Endothelial cell of umbilical vein (primary cell): ENCODE measurements at regions not wholly inside any gene's neighbourhood (a gene's known extent, or its start where the extent isn't known, plus 50 kb on each side); places are given as distances from the start of the nearest gene placed in this dataset.

Experiments used
- BruUV-seq: library from RNA; stranded (reverse); fragments of 400-500 nt; replicated peaks from 2 replicates; lab custom pipeline; 2021; lab: Mats Ljungman, UMichigan
- CTCF ChIA-PET: fragments of 300-600, 350-600 bp; sonication (Branson Sonifier 250); formaldehyde crosslinking; loops from one replicate; lab custom pipeline; 2021; ENCODE audit warnings: antibody characterized with exemption, inconsistent platforms; lab: Charles Lee
- POLR2A ChIA-PET: fragments of 300-600, 350-600 bp; sonication (Branson Sonifier 250); formaldehyde crosslinking; loops from one replicate; lab custom pipeline; 2021; ENCODE audit warnings: antibody characterized with exemption, inconsistent platforms; lab: Charles Lee
- DNase-seq: peaks from one replicate; pipeline ENCODE4 v3.0.0-alpha.2; 2011; ENCODE audit warnings: low read depth, low spot score
- FAIRE-seq: peaks from 2 replicates; lab custom pipeline; 2011; peaks lifted over from hg19 to GRCh38; lab: Jason Lieb, UNC
- H2AFZ ChIP-seq: 2 replicates; pipeline ENCODE4 v1.6.0; 2012; ENCODE audit warnings: low read depth, low read length, control low read depth, inconsistent platforms
- H3K27ac ChIP-seq: 2 replicates; pipeline ENCODE4 v1.5.1; 2011; ENCODE audit warnings: low read depth, mild to moderate bottlenecking, control low read depth, low read length, moderate library complexity; ENCODE audit not compliant: insufficient read depth
- H3K27me3 ChIP-seq, 2 experiments: 2 replicates each; pipeline versions ENCODE4 v1.6.0 to v1.6.1; 2011; ENCODE audit warnings: low read length in 2 of 2, mixed read lengths in 1 of 2; ENCODE audit not compliant: control insufficient read depth in 2 of 2, insufficient read depth in 2 of 2
- H3K36me3 ChIP-seq, 2 experiments: 2 replicates in 1 of 2; 3 replicates in 1 of 2; pipeline ENCODE4 v1.5.1; 2011; ENCODE audit warnings: low read length in 2 of 2, mild to moderate bottlenecking in 1 of 2, moderate library complexity in 1 of 2; ENCODE audit not compliant: control insufficient read depth in 2 of 2, insufficient read depth in 2 of 2; ENCODE audit errors: extremely low read depth in 1 of 2
- H3K4me1 ChIP-seq: 3 replicates; pipeline ENCODE4 v1.5.1; 2011; ENCODE audit warnings: mild to moderate bottlenecking, low read length; ENCODE audit not compliant: control insufficient read depth, insufficient read depth; ENCODE audit errors: extremely low read depth
- H3K4me2 ChIP-seq: 2 replicates; pipeline ENCODE4 v1.6.1; 2011; ENCODE audit warnings: low read length, control low read depth, mixed read lengths; ENCODE audit not compliant: insufficient read depth
- H3K4me3 ChIP-seq, 3 experiments: fragments of 200-600 bp in 1 of 3; sonication (generic), shearing (Covaris generic) in 1 of 3; replicated peaks in 1 of 3; 2 replicates each; pipeline ENCODE4 v1.5.1; 2011 to 2016; ENCODE audit warnings: control low read depth in 3 of 3, low read length in 3 of 3, mild to moderate bottlenecking in 2 of 3, inconsistent platforms in 1 of 3, low read depth in 1 of 3, moderate library complexity in 1 of 3; ENCODE audit not compliant: insufficient read depth in 1 of 3
- H3K79me2 ChIP-seq: 2 replicates; pipeline ENCODE4 v1.6.0; 2012; ENCODE audit warnings: low read length, inconsistent platforms; ENCODE audit not compliant: control insufficient read depth, insufficient read depth
- H3K9ac ChIP-seq: replicated peaks from 2 replicates; pipeline ENCODE3; 2011; ENCODE audit warnings: low read length, control low read depth; ENCODE audit not compliant: insufficient read depth; ENCODE audit errors: extremely low read depth
- H3K9me1 ChIP-seq: replicated peaks from 3 replicates; pipeline ENCODE4 v1.6.0; 2011; ENCODE audit warnings: mild to moderate bottlenecking, low read length; ENCODE audit not compliant: control insufficient read depth, insufficient read depth; ENCODE audit errors: extremely low read depth
- H3K9me3 ChIP-seq: replicated peaks from 2 replicates; pipeline ENCODE4 v1.5.1; 2012; ENCODE audit warnings: low read length, inconsistent platforms; ENCODE audit not compliant: control insufficient read depth, insufficient read depth
- H4K20me1 ChIP-seq: replicated peaks from 2 replicates; pipeline ENCODE3; 2011; ENCODE audit warnings: mild to moderate bottlenecking, low read length; ENCODE audit not compliant: control insufficient read depth, insufficient read depth; ENCODE audit errors: extremely low read depth
- EZH2 ChIP-seq: IDR thresholded peaks from 2 replicates; pipeline ENCODE4 v1.6.1; 2012; ENCODE audit warnings: borderline replicate concordance, low read depth, mild to moderate bottlenecking, moderate library complexity, low read length, inconsistent platforms; ENCODE audit not compliant: severe bottlenecking
- FOS ChIP-seq: IDR thresholded peaks from 2 replicates; pipeline ENCODE4 v1.6.1; 2011; ENCODE audit warnings: mild to moderate bottlenecking, low read length, moderate library complexity, borderline replicate concordance; ENCODE audit not compliant: insufficient read depth
- GATA2 ChIP-seq: IDR thresholded peaks from 2 replicates; pipeline ENCODE4 v1.7.0; 2011; ENCODE audit warnings: low read depth, mild to moderate bottlenecking, moderate library complexity, mixed read lengths, low read length; ENCODE audit not compliant: insufficient read length, insufficient read depth
- JUN ChIP-seq: IDR thresholded peaks from 2 replicates; pipeline ENCODE4 v1.6.1; 2011; ENCODE audit warnings: borderline replicate concordance, low read depth; ENCODE audit not compliant: insufficient read length, insufficient read depth
- MYC ChIP-seq: IDR thresholded peaks from one replicate; pipeline ENCODE4 v1.6.1; 2011; ENCODE audit warnings: mild to moderate bottlenecking, low read depth, low read length
- POLR2A ChIP-seq: IDR thresholded peaks from 2 replicates; pipeline ENCODE4 v1.6.1; 2012; ENCODE audit warnings: low read depth, mild to moderate bottlenecking, control low read depth, low read length
- POLR2AphosphoS5 ChIP-seq: IDR thresholded peaks from 2 replicates; pipeline ENCODE4 v1.6.1; 2012; ENCODE audit warnings: low read depth, mild to moderate bottlenecking, control low read depth, low read length, moderate library complexity; ENCODE audit not compliant: insufficient read depth
- dilution Hi-C: fragments of 300-500 bp; cut with MboI; formaldehyde crosslinking; loops from one replicate; pipeline ENCODE4 v1.15.0; 2019; ENCODE audit warnings: low sequenced_read_pairs; ENCODE audit not compliant: extremely low pct_ligation_motif_present
- intact Hi-C: fragments of 100-400 bp; cut with micrococcal nuclease; formaldehyde crosslinking; loops from one replicate; pipeline ENCODE4 v1.10.0; 2022
- TF ChIP-seq, protein P1 (sequence below): IDR thresholded peaks from 2 replicates; pipeline ENCODE4 v1.6.1; 2011; ENCODE audit not compliant: insufficient read depth, insufficient read length
- TF ChIP-seq, protein P2 (sequence below), 2 donors: IDR thresholded peaks; 1 replicate in 1 of 2; 2 replicates in 1 of 2; pipeline ENCODE4 v1.5.1; 2011; ENCODE audit warnings: low read length in 2 of 2, mild to moderate bottlenecking in 2 of 2, moderate library complexity in 2 of 2, control low read depth in 1 of 2, inconsistent platforms in 1 of 2, low read depth in 1 of 2; ENCODE audit not compliant: insufficient read depth in 1 of 2; ENCODE audit errors: extremely low read depth in 1 of 2

DNA sequence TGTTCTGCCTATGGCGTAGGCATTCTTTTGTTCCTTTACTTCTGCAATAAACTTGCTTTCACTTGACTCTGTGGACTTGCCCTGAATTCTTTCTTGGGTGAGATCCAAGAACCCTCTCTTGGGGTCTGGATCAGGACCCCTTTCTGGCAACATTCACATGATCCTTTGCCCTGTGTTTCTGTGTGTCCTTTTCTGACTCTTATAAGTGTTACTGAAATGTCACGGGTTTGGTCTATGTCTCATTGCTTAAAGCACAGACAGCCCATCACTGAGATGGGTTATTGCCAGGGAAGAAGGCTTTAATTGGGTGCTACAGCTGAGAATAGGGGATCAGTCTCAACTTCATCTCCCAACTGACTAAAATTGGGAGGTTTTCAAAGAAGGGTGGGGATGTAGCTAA, 110.9 kb upstream of the XPO1 start:
- Histone ChIP-seq H3K4me1 (no peaks in the 10 kb centered on the region), H3K9me3 (no peaks in the 10 kb centered on the region), H3K4me2 (no peak overlapping the region), H3K27me3 (no peaks in the 10 kb centered on the region), H2AFZ (no peak overlapping the region), H3K9me1 (no peaks in the 10 kb centered on the region), H3K4me3 (no peak overlapping the region), H4K20me1 (no peaks in the 10 kb centered on the region), H3K79me2 (no peaks in the 10 kb centered on the region), H3K9ac (no peak overlapping the region), H3K27ac (no peak overlapping the region), H3K36me3 (no peaks in the 10 kb centered on the region)
- no peak for FAIRE-seq
- no peak for TF ChIP-seq JUN
- TF ChIP-seq, protein P1, sequence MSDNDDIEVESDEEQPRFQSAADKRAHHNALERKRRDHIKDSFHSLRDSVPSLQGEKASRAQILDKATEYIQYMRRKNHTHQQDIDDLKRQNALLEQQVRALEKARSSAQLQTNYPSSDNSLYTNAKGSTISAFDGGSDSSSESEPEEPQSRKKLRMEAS, result no peak
- TF ChIP-seq EZH2, result no peak
- no peak for TF ChIP-seq GATA2
- TF ChIP-seq POLR2AphosphoS5, result no peak
- no peak for TF ChIP-seq FOS
- no peak for TF ChIP-seq POLR2A
- no peak for TF ChIP-seq MYC
- TF ChIP-seq, protein P2, sequence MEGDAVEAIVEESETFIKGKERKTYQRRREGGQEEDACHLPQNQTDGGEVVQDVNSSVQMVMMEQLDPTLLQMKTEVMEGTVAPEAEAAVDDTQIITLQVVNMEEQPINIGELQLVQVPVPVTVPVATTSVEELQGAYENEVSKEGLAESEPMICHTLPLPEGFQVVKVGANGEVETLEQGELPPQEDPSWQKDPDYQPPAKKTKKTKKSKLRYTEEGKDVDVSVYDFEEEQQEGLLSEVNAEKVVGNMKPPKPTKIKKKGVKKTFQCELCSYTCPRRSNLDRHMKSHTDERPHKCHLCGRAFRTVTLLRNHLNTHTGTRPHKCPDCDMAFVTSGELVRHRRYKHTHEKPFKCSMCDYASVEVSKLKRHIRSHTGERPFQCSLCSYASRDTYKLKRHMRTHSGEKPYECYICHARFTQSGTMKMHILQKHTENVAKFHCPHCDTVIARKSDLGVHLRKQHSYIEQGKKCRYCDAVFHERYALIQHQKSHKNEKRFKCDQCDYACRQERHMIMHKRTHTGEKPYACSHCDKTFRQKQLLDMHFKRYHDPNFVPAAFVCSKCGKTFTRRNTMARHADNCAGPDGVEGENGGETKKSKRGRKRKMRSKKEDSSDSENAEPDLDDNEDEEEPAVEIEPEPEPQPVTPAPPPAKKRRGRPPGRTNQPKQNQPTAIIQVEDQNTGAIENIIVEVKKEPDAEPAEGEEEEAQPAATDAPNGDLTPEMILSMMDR (IDR thresholded peaks at IDR 0.05; ENCODE audit: extremely low read depth in 1 of 2, insufficient read depth in 1 of 2, low read depth in 1 of 2, low read length in 2 of 2), result no peak
- DNase-seq, result no peak
- no TSS peak for BruUV-seq
- intact Hi-C loops (no loop called here), dilution Hi-C loops (no loop called here)
- ChIA-PET POLR2A (no interaction called here), CTCF (no interaction called here)
